SK-N-SH (cell line): ENCODE measurements at regions not wholly inside any gene's neighbourhood (a gene's known extent, or its start where the extent isn't known, plus 50 kb on each side); places are given as distances from the start of the nearest gene placed in this dataset.

ENCODE experiments used
- CTCF ChIP-seq: fragments of 200-600 bp; sonication (generic); IDR thresholded peaks from 2 replicates; pipeline ENCODE4 v1.6.1; 2017; ENCODE audit warnings: antibody characterized with exemption, mild to moderate bottlenecking, moderate library complexity
- EP300 ChIP-seq, 2 experiments: IDR thresholded peaks; 2 replicates each; pipeline versions ENCODE4 v1.4.0 to v1.6.1; 2012; ENCODE audit warnings: borderline replicate concordance in 1 of 2, low read depth in 1 of 2, low read length in 1 of 2
- FOSL2 ChIP-seq: IDR thresholded peaks from 2 replicates; pipeline ENCODE4 v1.4.0; 2012; ENCODE audit warnings: low read depth, mild to moderate bottlenecking, moderate library complexity, borderline replicate concordance
- GATA2 ChIP-seq: sonication (generic); formaldehyde crosslinking; IDR thresholded peaks from 2 replicates; pipeline ENCODE4 v1.5.0; 2020; ENCODE audit warnings: mild to moderate bottlenecking, missing genetic modification reagents
- IRF3 ChIP-seq: fragments of 150-350 bp; IDR thresholded peaks from 2 replicates; pipeline ENCODE4 v1.6.1; 2016; ENCODE audit warnings: mild to moderate bottlenecking, low read depth, low read length
- MXI1 ChIP-seq: IDR thresholded peaks from 2 replicates; pipeline ENCODE4 v1.6.1; 2012; ENCODE audit warnings: mild to moderate bottlenecking, low read depth, low read length, improper control_type of control experiment
- POLR2AphosphoS5 ChIP-seq: IDR thresholded peaks from 2 replicates; pipeline ENCODE4 v1.6.1; 2012; ENCODE audit warnings: low read depth, low read length
- RAD21 ChIP-seq: IDR thresholded peaks from 2 replicates; pipeline ENCODE4 v1.6.1; 2012; ENCODE audit warnings: mild to moderate bottlenecking, low read length
- RFX5 ChIP-seq: IDR thresholded peaks from 2 replicates; pipeline ENCODE4 v1.6.1; 2012; ENCODE audit warnings: mild to moderate bottlenecking, improper control_type of control experiment, low read length
- RXRA ChIP-seq: IDR thresholded peaks from 2 replicates; pipeline ENCODE4 v1.4.0; 2012; ENCODE audit warnings: low read depth, mild to moderate bottlenecking, borderline replicate concordance
- SMC3 ChIP-seq: IDR thresholded peaks from 2 replicates; pipeline ENCODE4 v1.6.1; 2012; ENCODE audit warnings: low read depth, low read length, improper control_type of control experiment
- TAF1 ChIP-seq: IDR thresholded peaks from 2 replicates; pipeline ENCODE4 v1.6.1; 2012; ENCODE audit warnings: low read depth, mild to moderate bottlenecking, low read length, moderate library complexity, borderline replicate concordance
- USF2 ChIP-seq: fragments of 150-350 bp; IDR thresholded peaks from 2 replicates; pipeline ENCODE4 v1.6.1; 2017; ENCODE audit warnings: antibody characterized with exemption, low read length, low read depth, borderline replicate concordance
- YY1 ChIP-seq: IDR thresholded peaks from 2 replicates; pipeline ENCODE4 v1.4.0; 2012; ENCODE audit warnings: low read depth, mild to moderate bottlenecking

DNA sequence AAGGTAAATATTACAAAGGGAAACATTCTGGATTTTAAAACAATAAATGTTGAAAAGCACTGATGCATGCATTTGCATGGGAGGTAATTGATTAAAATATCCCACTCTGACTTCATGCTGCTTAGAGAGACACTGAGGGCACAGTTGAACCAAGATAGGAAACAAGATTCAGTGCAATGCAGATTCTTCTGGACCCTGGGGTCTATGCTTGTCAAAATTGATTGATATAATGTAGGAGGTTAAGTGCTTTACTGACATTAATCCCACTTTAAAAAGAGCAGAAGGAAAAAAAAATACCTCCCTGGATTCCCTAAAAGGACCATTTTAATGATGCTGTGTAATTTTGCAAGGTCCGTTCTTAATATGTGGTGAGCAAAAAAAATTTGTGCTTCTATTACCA lies 454.2 kb downstream of the GABRB3 start:
- no peak for TF ChIP-seq SMC3
- TF ChIP-seq RFX5 = no peak
- no peak for TF ChIP-seq CTCF
- no peak for TF ChIP-seq RAD21
- TF ChIP-seq POLR2AphosphoS5 = no peak
- no peak for TF ChIP-seq YY1
- TF ChIP-seq TAF1 = no peak
- no peak for TF ChIP-seq GATA2 (CRISPR knock-in tag)
- TF ChIP-seq EP300 (IDR thresholded peaks at IDR 0.05; ENCODE audit: borderline replicate concordance in 1 of 2, low read depth in 1 of 2, low read length in 1 of 2) = no peak
- TF ChIP-seq RXRA = no peak
- TF ChIP-seq FOSL2 = no peak
- TF ChIP-seq IRF3 = no peak
- no peak for TF ChIP-seq USF2
- TF ChIP-seq MXI1 = no peak
